CD4-positive, alpha-beta T cell treated with Interleukin-10 for 1 hour (primary cell): ENCODE measurements at regions not wholly inside any gene's neighbourhood (a gene's known extent, or its start where the extent isn't known, plus 50 kb on each side); places are given as distances from the start of the nearest gene placed in this dataset.
"Not testable (repeated sequence)": the region's sequence is repeated elsewhere in the genome, so short reads cannot be mapped to it uniquely, and the experiment has no call there.

ENCODE experiments used
- DNase-seq: peaks from one replicate; pipeline ENCODE4 v3.0.0-alpha.2; 2020

DNA sequence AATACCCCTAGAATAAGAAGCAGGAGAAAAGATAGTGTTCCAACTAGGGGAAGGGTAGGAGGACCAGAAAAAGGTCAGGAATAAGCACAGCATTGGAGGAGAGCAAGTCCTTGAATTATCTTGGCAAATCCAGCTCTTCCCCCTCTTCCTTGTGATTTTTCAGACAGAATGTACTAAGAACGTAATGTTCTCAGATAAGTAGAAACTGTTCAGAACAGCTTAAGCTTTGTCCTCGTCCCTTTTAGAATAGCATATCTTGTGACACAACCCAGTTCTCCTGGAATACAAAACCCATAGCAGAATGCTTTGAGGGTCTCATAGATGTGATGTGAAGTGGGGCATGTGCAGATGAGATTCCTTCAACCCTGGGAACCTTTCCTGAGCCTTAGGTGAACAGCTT lies 97.4 kb downstream of the EMB start:
- no peak for DNase-seq

DNA sequence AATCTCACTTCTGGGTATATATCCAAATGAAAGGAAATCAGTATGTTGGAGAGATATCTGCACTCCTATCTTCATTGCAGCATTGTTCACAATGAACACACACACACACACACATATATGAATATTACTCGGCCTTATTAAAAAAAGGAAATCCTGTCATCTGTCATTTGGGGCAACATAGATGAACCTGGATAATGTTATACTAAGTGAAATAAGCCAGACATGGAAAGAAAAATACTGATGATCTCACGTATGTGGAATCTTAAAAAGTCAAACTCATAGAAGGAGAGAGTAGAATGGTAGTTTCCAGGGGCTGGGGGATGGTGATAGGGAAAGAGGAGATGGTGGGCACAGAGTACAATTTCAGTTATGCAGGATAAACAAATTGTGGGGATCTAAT lies 100.3 kb downstream of the EMB start:
- DNase-seq, result no peak

DNA sequence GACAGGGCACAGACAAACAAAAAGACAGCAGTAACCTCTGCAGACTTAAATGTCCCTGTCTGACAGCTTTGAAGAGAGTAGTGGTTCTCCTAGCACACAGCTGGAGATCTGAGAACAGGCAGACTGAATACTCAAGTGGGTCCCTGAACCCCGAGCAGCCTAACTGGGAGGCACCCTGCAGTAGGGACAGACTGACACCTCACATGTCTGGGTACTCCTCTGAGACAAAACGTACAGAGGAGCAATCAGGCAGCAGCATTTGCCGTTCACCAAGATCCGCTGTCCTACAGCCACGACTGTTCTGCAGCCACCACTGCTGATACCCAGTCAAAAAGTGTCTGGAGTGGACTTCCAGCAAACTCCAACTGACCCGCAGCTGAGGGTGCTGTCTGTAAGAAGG lies 110.5 kb downstream of the EMB start:
- not testable (repeated sequence) for DNase-seq

DNA sequence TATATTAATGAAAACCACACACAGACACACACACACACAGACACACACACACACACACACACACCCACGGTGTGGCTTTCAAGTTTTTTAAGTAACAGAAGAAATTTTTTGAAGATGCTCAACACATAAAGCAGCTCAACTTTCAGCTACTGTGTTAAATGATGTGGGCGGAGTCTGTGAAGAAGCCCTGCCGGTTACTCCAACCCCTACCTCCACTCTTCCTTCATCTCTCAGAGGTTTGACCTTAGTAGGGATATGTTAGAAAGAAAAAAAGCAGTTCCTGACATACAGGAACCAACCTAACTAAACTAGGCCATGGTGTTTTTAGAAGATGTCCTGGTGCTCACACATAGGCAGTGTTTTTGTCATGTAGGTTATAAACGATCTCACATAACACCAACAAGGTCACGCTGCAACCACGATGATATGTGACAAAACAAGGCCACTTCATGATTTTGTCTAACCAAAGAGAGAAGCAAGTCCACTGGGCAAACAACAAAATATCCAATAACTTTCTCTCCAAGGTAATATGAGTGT lies 112.8 kb downstream of the EMB start:
- peak; percentile 16 for DNase-seq

DNA sequence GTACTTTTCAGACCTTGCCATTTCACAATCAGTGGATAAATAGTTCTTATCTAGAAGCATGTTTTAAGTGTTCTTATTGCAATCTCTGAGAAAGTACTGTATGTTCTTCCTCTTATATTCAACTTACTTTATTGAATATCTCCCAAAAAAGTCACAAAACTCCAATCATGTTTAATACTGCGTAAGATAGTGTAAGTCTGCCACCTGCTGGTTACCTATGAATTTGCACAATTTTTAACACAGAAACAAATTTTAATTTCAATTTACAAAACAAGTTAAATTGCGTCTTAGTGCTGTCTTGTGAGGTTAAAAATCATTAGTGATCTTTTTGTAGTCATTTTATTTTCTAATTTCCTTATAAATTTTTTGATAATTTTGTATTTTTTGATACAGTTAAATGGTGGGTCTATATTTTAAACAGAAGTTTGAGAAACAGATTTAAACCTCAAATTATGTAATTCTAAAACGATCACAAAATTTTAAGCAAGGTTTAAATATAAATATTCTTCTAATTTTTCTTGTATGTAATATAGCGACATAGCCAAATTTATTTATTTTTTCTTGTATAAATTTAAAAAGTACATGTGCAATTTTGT lies 115.8 kb downstream of the EMB start:
- DNase-seq, result peak; percentile 45

DNA sequence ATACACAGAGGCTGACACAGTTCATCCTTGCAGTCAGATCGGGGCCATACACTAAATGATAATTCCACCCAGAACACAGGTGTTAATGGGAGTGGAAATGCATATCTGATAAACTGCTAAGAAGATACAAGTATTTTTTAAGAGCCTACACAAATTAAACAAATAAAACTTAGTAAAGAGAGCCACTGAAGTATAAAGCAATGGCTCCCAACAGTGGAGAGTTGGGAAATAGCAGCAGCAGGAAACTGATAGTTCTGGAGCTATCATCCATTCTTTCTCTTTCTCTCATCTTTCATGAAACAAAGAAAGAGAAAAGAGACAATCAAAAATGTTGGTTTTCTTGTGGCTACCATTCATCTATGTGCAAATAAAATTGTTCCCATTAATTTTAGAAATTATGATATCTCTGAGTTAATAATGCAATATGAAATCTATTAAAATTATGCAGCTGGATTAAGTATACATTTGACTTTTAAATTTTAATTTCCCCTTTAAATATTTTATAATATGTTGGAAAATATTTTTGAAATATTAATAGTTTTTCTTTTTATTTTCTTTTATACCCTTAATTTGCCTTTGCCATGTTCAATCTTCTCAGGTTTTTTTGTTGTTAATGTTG lies 120.8 kb downstream of the EMB start:
- DNase-seq, result no peak

DNA sequence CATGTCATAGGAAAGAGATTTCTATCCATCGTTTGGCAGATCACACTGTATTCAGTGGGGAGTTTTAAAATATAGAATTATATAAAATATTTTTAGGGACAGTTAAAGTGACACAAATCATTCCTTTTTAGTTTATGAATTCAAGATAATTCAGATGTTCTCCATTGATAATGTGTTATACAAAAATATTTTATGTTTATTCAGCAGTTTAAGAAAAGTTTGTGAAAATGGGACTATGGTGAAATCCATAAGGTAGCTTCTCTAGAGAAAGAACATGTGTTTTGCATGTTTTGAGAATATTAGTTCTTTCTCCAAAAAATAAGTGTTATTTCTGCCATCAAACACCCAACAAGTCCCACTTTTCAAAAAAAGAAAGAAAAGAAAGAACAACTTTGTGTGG lies 122.9 kb downstream of the EMB start:
- no peak for DNase-seq

DNA sequence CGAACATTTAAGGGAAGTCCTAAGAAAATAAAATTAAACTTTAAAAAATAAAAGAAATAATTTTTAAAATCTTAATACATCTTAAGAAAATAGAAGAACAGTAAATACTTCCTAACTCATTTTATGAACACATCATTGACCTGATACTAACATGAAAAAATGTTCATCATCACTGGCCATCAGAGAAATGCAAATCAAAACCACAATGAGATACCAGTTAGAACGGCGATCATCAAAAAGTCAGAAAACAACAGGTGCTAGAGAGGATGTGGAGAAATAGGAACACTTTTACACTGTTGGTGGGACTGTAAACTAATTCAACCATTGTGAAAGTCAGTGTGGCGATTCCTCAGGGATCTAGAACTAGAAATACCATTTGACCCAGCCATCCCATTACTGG lies 134.6 kb downstream of the EMB start:
- DNase-seq, result not testable (repeated sequence)

DNA sequence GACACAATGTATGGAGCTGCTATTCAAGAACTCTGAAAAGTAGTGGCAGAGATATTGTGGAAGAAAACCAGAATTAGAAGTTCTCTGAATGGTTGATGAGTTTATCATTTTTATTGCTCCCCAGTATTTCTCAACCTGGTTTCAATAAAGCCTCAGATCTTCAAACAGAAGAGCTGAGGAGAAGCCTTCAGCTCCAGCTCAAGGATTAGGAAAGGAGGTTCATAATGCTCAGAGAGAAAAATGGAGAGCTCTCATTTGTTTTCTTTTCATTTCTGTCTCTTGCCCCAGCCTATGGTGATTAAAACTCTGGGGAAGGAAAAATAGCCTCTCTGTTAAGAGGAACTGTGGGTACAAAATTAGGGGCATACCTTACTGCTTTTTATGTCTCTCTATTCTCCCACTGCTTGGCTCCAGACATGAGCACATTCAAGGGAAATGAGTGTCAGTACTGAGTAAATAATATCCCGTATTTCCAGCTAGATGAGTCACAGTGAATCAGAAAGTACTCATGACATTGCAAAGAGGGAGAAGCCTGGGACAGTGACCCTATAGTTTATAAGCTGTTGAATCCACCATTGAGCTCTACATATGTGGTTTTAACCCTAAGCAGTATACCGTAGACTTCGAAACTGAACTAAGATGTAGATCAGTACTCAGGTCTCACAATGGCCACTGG lies 138.1 kb downstream of the EMB start:
- DNase-seq, result no peak

DNA sequence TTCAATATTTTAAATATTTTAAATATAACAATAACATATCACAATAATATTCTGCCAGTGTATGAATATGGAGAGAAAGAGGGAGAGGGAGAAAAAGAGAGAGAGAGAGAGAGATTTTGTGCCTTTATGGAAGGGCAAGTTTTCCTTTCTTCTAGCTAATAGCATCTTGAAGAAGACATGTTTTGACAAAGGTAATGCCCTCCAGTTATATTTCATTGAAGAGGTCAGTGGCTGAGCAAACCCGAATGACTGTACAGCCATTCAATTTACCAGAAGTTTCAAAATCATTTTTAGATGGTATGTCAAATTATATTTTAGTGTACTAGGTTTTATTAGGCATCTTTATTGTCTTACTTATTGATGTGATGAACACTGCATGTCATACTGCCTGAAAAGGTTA lies 139.3 kb downstream of the EMB start:
- no peak for DNase-seq

DNA sequence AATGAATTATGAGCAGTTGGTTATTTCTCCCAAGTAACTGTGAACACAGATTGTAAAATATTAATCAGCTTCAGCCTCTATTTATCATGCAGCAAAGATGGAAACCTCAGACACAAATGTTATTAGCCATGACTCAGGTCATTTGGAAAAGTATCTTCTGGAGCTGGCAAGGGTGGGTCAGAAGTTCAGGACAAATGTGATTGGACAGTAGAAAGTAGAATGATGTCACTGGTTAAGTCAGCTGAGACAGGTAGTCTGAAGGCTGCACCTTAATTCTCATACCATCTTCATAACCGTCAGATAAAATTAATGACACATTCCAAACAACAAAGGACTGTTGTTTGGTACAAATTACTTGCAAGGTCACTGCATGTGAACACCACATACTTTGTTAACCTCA lies 140.2 kb downstream of the EMB start:
- no peak for DNase-seq

DNA sequence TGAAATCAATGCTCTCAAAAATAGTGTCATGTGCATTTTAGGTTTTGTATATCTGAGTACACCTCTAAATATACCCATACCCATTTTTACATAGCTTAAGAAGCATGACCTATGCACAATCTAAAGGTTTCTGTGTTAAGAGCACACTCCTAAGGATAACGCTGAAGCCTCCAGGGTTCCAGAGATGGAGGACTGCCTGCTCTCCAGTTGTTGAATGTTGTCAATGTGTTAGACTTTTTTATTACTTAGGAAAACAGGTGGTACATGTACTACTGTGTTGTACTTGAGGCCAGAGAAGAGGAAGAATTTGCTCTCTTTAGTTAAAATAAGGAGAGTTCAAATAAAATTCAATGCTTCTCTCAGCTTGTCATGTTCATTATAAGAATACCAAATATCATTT lies 141.2 kb downstream of the EMB start:
- no peak for DNase-seq

DNA sequence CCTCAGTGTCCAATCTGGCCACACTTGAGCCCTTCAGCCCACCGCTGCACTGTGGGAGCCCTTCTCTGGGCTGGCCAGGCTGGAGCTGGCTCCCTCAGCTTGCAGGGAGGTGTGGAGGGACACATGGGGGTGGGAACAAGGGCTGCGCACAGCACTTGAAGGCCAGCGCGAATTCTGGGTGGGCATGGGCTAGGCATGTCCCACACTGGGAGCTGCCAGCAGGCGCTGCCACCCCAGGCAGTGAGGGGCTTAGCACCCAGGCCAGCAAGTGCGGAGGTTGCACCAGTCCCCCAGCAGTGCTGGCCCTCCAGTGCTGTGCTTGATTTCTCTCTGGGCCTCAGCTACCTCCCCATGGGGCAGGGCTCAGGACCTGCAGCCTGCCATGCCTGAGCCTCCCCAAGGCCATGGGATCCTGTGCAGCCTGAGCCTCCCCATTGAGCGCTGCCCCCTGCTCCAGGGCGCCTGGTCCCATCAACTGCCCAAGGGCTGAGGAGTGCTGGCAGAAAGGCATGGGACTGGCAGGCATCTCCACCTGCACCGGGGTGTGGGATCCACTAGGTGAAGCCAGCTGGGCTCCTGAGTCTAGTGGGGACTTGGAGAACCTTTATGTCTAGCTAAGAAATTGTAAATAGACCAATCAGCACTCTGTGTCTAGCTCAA lies 148.2 kb downstream of the EMB start:
- DNase-seq, result no peak

DNA sequence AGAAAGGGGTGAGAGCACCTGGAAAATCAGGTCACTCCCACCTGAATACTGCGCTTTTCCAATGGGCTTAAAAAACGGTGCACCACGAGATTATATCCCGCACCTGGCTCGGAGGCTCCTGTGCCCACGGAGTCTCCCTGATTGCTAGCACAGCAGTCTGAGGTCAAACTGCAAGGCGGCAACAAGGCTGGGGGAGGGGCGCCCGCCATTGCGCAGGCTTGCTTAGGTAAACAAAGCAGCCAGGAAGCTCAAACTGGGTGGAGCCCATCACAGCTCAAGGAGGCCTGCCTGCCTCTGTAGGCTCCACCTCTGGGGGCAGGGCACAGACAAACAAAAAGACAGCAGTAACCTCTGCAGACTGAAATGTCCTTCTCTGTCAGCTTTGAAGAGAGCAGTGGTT lies 160.6 kb downstream of the EMB start:
- DNase-seq, result not testable (repeated sequence)
